ENCODE measurements at regions not wholly inside any gene's neighbourhood (a gene's known extent, or its start where the extent isn't known, plus 50 kb on each side); places are given as distances from the start of the nearest gene placed in this dataset.

- DNase-seq (ENCODE audit: low read depth in 2 of 2): no peak
Measured at GRCh38 chr7:30212701-30213111, 71.7 kb upstream of the ZNRF2 start.

GRCh38 chr7:30213637-30214036, 70.8 kb upstream of the ZNRF2 start:
- DNase-seq (ENCODE audit: low read depth in 2 of 2): no peak

GRCh38 chr7:30214651-30215137, 69.7 kb upstream of the ZNRF2 start:
- DNase-seq (ENCODE audit: low read depth in 2 of 2): no peak

- DNase-seq (ENCODE audit: low read depth in 2 of 2): no peak
Measured at GRCh38 chr7:30221764-30222163, 62.6 kb upstream of the ZNRF2 start.

GRCh38 chr7:30222515-30223215, 61.7 kb upstream of the ZNRF2 start:
- DNase-seq (ENCODE audit: low read depth in 2 of 2): no peak

GRCh38 chr7:30223896-30224295, 60.5 kb upstream of the ZNRF2 start:
- no peak for DNase-seq (ENCODE audit: low read depth in 2 of 2)

GRCh38 chr7:30224511-30225062, 59.8 kb upstream of the ZNRF2 start:
- DNase-seq (ENCODE audit: low read depth in 2 of 2): no peak

- DNase-seq (ENCODE audit: low read depth in 2 of 2): peak; percentile 15 to 41
Measured at GRCh38 chr7:30225863-30226613, 58.4 kb upstream of the ZNRF2 start.

- peak in 1 of 2 donors; percentile 23 for DNase-seq (ENCODE audit: low read depth in 2 of 2)
Measured at GRCh38 chr7:30226614-30227268, 57.7 kb upstream of the ZNRF2 start.

GRCh38 chr7:30231271-30231670, 53.1 kb upstream of the ZNRF2 start:
- DNase-seq (ENCODE audit: low read depth in 2 of 2): no peak

GRCh38 chr7:30232391-30232790, 52.0 kb upstream of the ZNRF2 start:
- DNase-seq (ENCODE audit: low read depth in 2 of 2): no peak

Data from lung microvascular endothelial cell (primary cell).